Esophagus muscularis mucosa (tissue), 4 donors: ENCODE measurements at regions not wholly inside any gene's neighbourhood (a gene's known extent, or its start where the extent isn't known, plus 50 kb on each side); places are given as distances from the start of the nearest gene placed in this dataset.

Experiments used
- CTCF ChIP-seq, 3 experiments: fragments of 200-600 bp in 2 of 3; fragments of 450-650 bp in 1 of 3; sonication (generic) in 2 of 3; IDR thresholded peaks; one replicate each; pipeline ENCODE4 v1.5.1; 2017 to 2019; ENCODE audit warnings: antibody characterized with exemption in 3 of 3, mild to moderate bottlenecking in 2 of 3, moderate library complexity in 1 of 3
- EP300 ChIP-seq: sonication (generic); formaldehyde crosslinking; IDR thresholded peaks from one replicate; pipeline ENCODE4 v1.6.1; 2017; ENCODE audit warnings: antibody characterized with exemption
- POLR2A ChIP-seq: fragments of 450-650 bp; IDR thresholded peaks from one replicate; pipeline ENCODE4 v1.6.1; 2017; ENCODE audit warnings: antibody characterized with exemption, moderate library complexity, mild to moderate bottlenecking, low read depth
- POLR2AphosphoS5 ChIP-seq, 2 donors: sonication (generic); formaldehyde crosslinking; IDR thresholded peaks; one replicate each; pipeline ENCODE4 v1.6.1; 2017; ENCODE audit warnings: antibody characterized with exemption in 2 of 2

DNA sequence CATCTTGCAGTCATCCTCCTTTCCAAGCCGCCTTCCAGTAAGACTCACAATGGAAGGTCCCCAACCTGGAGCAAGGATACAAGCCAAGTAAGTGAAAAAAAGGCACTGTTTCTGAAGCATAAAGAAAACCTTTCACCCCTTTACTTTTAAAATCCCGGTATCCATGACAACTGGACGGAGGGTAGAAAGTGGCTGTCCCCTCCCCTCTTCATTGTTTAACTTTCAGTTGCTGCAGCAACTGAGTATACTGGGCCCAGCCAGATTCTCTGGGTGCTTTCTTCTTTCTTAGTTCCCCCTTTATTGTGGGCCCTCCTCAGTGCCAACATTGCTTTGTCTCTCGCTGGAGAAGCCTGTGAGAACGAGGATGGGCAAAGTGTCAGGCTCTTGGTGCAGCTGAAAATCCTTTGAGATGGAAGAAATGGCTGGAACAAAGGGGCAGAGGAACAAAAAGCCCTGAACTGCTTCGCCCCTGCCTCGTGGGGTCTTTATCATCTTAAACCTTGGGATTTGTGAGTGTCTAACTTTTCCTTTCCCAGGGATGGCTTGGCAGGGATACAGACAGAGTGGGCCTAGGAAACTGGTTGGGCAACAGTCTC lies 224.0 kb upstream of the RGMA start:
- no peak for TF ChIP-seq POLR2AphosphoS5 (IDR thresholded peaks at IDR 0.05)
- no peak for TF ChIP-seq CTCF (IDR thresholded peaks at IDR 0.05)
- TF ChIP-seq EP300: no peak
- no peak for TF ChIP-seq POLR2A
